Lower leg skin (tissue), 3 donors: ENCODE measurements at regions not wholly inside any gene's neighbourhood (a gene's known extent, or its start where the extent isn't known, plus 50 kb on each side); places are given as distances from the start of the nearest gene placed in this dataset.

Experiments used
- CTCF ChIP-seq, 3 donors: fragments of 450-650 bp; IDR thresholded peaks; one replicate each; pipeline ENCODE4 v1.5.1; 2016; ENCODE audit warnings: antibody characterized with exemption in 3 of 3, mild to moderate bottlenecking in 3 of 3, moderate library complexity in 2 of 3
- POLR2A ChIP-seq, 2 donors: fragments of 450-650 bp; IDR thresholded peaks; one replicate each; pipeline ENCODE4 v1.6.1; 2016 to 2017; ENCODE audit warnings: antibody characterized with exemption in 2 of 2, mild to moderate bottlenecking in 1 of 2, moderate library complexity in 1 of 2

- no peak for TF ChIP-seq CTCF (IDR thresholded peaks at IDR 0.05)
- no peak for TF ChIP-seq POLR2A (IDR thresholded peaks at IDR 0.05)
Observed at GRCh38 chr18:8478968-8479370, 130.3 kb upstream of the RAB12 start.
